ENCODE measurements at regions not wholly inside any gene's neighbourhood (a gene's known extent, or its start where the extent isn't known, plus 50 kb on each side); places are given as distances from the start of the nearest gene placed in this dataset.
"Not testable (repeated sequence)": the region's sequence is repeated elsewhere in the genome, so short reads cannot be mapped to it uniquely, and the experiment has no call there.

GRCh38 chr2:111290370-111290769 is 169.7 kb downstream of the BCL2L11 start:
- H3K4me3 Mint-ChIP-seq; H3K27me3 Mint-ChIP-seq (ENCODE audit: low read depth); H3K4me1 Mint-ChIP-seq (ENCODE audit: low read depth); H3K9me3 Mint-ChIP-seq; H3K27ac Mint-ChIP-seq; H3K36me3 Mint-ChIP-seq (ENCODE audit: low read depth): not testable (repeated sequence)

GRCh38 chr2:111291566-111291965 is 170.9 kb downstream of the BCL2L11 start:
- H3K27ac Mint-ChIP-seq; H3K36me3 Mint-ChIP-seq (ENCODE audit: low read depth); H3K4me3 Mint-ChIP-seq; H3K27me3 Mint-ChIP-seq (ENCODE audit: low read depth); H3K9me3 Mint-ChIP-seq: not testable (repeated sequence)
- H3K4me1 Mint-ChIP-seq (ENCODE audit: low read depth) = peaks cover 11% of the 10 kb centered on the region

- Mint-ChIP-seq H3K27ac (peak overlapping the region; percentile 47), H3K4me3 (peak overlapping the region; percentile 39), H3K4me1 (ENCODE audit: low read depth) (peaks cover 11% of the 10 kb centered on the region)
- not testable (repeated sequence) for H3K27me3 Mint-ChIP-seq (ENCODE audit: low read depth); H3K9me3 Mint-ChIP-seq; H3K36me3 Mint-ChIP-seq (ENCODE audit: low read depth)
Measured at GRCh38 chr2:111292232-111292968, 171.7 kb downstream of the BCL2L11 start.

DNA sequence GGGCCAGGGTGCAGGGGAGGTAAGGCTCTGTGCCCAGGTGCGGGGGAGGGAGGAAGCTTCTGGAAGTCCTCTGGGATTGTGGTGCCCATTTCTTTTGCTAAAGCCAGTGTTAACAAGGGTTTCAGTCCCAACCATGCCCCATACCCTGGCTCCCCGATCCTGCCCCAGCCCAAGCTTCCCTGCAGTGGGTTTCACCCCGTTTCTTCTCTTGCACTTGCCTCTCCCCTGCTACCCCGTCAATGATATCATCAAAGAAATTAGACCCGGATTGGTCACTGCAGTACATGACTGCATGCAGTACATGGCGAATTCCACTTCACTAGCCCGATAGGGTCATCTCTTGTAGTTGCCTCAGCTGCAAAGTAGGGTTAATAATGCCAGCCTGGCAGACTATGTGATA is 174.0 kb downstream of the BCL2L11 start:
- not testable (repeated sequence) for H3K27ac Mint-ChIP-seq; H3K36me3 Mint-ChIP-seq (ENCODE audit: low read depth); H3K4me3 Mint-ChIP-seq; H3K9me3 Mint-ChIP-seq; H3K27me3 Mint-ChIP-seq (ENCODE audit: low read depth)
- H3K4me1 Mint-ChIP-seq (ENCODE audit: low read depth) = peaks cover 11% of the 10 kb centered on the region

- not testable (repeated sequence) for H3K27me3 Mint-ChIP-seq (ENCODE audit: low read depth); H3K4me1 Mint-ChIP-seq (ENCODE audit: low read depth); H3K36me3 Mint-ChIP-seq (ENCODE audit: low read depth); H3K4me3 Mint-ChIP-seq; H3K9me3 Mint-ChIP-seq; H3K27ac Mint-ChIP-seq
Measured at GRCh38 chr2:111296122-111296804, 175.5 kb downstream of the BCL2L11 start.

DNA sequence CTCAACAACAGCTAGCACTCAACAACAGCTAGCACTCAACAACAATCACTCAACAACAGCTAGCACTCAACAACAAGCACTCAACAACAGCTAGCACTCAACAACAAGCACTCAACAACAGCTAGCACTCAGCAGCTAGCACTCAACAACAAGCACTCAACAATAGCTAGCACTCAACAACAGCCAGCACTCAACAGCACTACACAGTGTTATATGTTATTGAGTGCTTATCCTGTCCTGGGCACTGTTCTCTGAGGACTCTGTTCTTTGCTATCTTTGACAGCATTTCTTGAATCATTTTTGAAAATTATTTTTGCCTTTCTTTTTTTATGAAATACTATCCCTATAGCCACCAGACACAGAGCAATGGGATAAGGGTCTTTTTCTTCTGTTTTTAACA is 176.4 kb downstream of the BCL2L11 start:
- H3K27ac Mint-ChIP-seq; H3K9me3 Mint-ChIP-seq; H3K27me3 Mint-ChIP-seq (ENCODE audit: low read depth); H3K36me3 Mint-ChIP-seq (ENCODE audit: low read depth); H3K4me3 Mint-ChIP-seq; H3K4me1 Mint-ChIP-seq (ENCODE audit: low read depth): not testable (repeated sequence)

GRCh38 chr2:111298927-111299326 is 178.2 kb downstream of the BCL2L11 start:
- H3K27ac Mint-ChIP-seq; H3K27me3 Mint-ChIP-seq (ENCODE audit: low read depth); H3K9me3 Mint-ChIP-seq; H3K36me3 Mint-ChIP-seq (ENCODE audit: low read depth); H3K4me3 Mint-ChIP-seq; H3K4me1 Mint-ChIP-seq (ENCODE audit: low read depth): not testable (repeated sequence)

GRCh38 chr2:111299635-111300034 is 178.9 kb downstream of the BCL2L11 start:
- H3K27me3 Mint-ChIP-seq (ENCODE audit: low read depth); H3K9me3 Mint-ChIP-seq; H3K36me3 Mint-ChIP-seq (ENCODE audit: low read depth); H3K4me3 Mint-ChIP-seq; H3K4me1 Mint-ChIP-seq (ENCODE audit: low read depth); H3K27ac Mint-ChIP-seq: not testable (repeated sequence)

DNA sequence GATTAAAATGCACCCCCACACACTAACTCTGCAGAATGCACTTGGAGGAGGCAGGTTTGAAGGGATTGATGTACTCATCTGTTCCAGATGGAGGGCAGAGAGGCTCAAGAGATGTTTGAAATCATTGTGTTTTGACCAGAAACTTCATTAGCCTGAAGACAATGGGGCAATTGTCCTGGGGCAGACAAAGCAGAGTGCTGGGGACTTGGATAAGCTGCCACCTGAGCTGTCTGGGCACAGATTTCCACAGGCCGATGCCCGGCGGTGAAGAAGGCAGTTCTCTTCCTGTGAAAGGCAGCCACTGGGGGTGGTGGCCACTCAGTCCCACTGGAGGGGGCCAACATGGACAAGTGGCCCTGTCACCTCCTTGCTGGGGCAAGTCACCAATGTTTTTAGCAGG is 181.0 kb downstream of the BCL2L11 start:
- not testable (repeated sequence) for H3K36me3 Mint-ChIP-seq (ENCODE audit: low read depth); H3K27ac Mint-ChIP-seq; H3K27me3 Mint-ChIP-seq (ENCODE audit: low read depth); H3K4me1 Mint-ChIP-seq (ENCODE audit: low read depth); H3K4me3 Mint-ChIP-seq; H3K9me3 Mint-ChIP-seq

GRCh38 chr2:111302397-111303218 is 181.9 kb downstream of the BCL2L11 start:
- H3K9me3 Mint-ChIP-seq; H3K27ac Mint-ChIP-seq; H3K4me1 Mint-ChIP-seq (ENCODE audit: low read depth); H3K27me3 Mint-ChIP-seq (ENCODE audit: low read depth); H3K4me3 Mint-ChIP-seq; H3K36me3 Mint-ChIP-seq (ENCODE audit: low read depth): not testable (repeated sequence)

GRCh38 chr2:111307302-111307701 is 186.6 kb downstream of the BCL2L11 start:
- H3K27me3 Mint-ChIP-seq (ENCODE audit: low read depth); H3K4me1 Mint-ChIP-seq (ENCODE audit: low read depth); H3K36me3 Mint-ChIP-seq (ENCODE audit: low read depth); H3K27ac Mint-ChIP-seq; H3K4me3 Mint-ChIP-seq; H3K9me3 Mint-ChIP-seq: not testable (repeated sequence)

GRCh38 chr2:111309231-111310075 is 188.7 kb downstream of the BCL2L11 start:
- not testable (repeated sequence) for H3K27ac Mint-ChIP-seq; H3K4me1 Mint-ChIP-seq (ENCODE audit: low read depth); H3K4me3 Mint-ChIP-seq; H3K36me3 Mint-ChIP-seq (ENCODE audit: low read depth); H3K27me3 Mint-ChIP-seq (ENCODE audit: low read depth); H3K9me3 Mint-ChIP-seq

- not testable (repeated sequence) for H3K36me3 Mint-ChIP-seq (ENCODE audit: low read depth); H3K27me3 Mint-ChIP-seq (ENCODE audit: low read depth); H3K4me1 Mint-ChIP-seq (ENCODE audit: low read depth); H3K27ac Mint-ChIP-seq; H3K4me3 Mint-ChIP-seq; H3K9me3 Mint-ChIP-seq
Measured at GRCh38 chr2:111310395-111310794, 189.7 kb downstream of the BCL2L11 start.

GRCh38 chr2:111311568-111311967 is 190.9 kb downstream of the BCL2L11 start:
- not testable (repeated sequence) for H3K36me3 Mint-ChIP-seq (ENCODE audit: low read depth); H3K27ac Mint-ChIP-seq; H3K27me3 Mint-ChIP-seq (ENCODE audit: low read depth); H3K4me1 Mint-ChIP-seq (ENCODE audit: low read depth); H3K9me3 Mint-ChIP-seq; H3K4me3 Mint-ChIP-seq

All from T-helper 1 cell treated with Interleukin-12 subunit alpha and Interleukin-12 subunit beta and Interleukin-4 antibody, amounts not matched to agents 30 μg/mL and 1 μg/mL, for 36 hours (primary cell).